GM12864 (cell line): ENCODE measurements at regions not wholly inside any gene's neighbourhood (a gene's known extent, or its start where the extent isn't known, plus 50 kb on each side); places are given as distances from the start of the nearest gene placed in this dataset.

Experiments
- DNase-seq: peaks from one replicate; pipeline ENCODE4 v3.0.0-alpha.2; 2011; ENCODE audit warnings: low read depth
- H3K4me3 ChIP-seq: 2 replicates; pipeline ENCODE4 v1.5.1; 2011; ENCODE audit warnings: mild to moderate bottlenecking, low read depth, low read length, control low read depth
- TF ChIP-seq, protein P1 (sequence below): IDR thresholded peaks from 2 replicates; pipeline ENCODE4 v1.5.1; 2011; ENCODE audit warnings: low read depth, mild to moderate bottlenecking, moderate library complexity, low read length, control low read depth, inconsistent platforms; ENCODE audit errors: missing control alignments

DNA sequence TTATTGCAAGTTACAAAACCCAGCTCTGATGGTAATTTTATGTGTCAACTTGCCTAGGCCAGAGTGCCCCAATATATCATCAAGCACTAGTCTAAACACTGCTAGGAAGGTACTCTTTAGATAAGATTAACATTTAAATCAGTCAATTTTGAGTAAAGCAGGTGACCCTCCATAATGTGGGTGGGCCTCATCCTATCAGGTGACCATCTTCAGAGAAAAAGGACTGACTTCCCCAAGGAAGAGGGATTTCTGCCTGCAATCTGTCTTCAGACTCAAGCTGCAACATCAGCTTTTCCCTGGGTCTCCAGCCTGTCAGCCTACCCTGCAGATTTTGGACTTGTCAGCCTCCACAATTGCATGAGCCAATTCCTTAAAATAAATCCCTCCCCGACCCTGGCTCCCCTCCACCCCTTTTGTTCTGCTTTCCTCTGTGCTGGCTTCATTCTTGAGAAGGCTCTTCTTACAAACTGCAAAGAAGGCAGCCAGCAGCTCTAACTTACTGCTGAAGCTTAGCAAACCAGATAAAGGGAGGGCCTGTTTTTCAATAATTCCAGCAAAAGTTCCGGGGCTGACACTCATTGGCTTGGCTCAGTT, 56.4 kb upstream of the RUNX3 start:
- TF ChIP-seq, protein P1, sequence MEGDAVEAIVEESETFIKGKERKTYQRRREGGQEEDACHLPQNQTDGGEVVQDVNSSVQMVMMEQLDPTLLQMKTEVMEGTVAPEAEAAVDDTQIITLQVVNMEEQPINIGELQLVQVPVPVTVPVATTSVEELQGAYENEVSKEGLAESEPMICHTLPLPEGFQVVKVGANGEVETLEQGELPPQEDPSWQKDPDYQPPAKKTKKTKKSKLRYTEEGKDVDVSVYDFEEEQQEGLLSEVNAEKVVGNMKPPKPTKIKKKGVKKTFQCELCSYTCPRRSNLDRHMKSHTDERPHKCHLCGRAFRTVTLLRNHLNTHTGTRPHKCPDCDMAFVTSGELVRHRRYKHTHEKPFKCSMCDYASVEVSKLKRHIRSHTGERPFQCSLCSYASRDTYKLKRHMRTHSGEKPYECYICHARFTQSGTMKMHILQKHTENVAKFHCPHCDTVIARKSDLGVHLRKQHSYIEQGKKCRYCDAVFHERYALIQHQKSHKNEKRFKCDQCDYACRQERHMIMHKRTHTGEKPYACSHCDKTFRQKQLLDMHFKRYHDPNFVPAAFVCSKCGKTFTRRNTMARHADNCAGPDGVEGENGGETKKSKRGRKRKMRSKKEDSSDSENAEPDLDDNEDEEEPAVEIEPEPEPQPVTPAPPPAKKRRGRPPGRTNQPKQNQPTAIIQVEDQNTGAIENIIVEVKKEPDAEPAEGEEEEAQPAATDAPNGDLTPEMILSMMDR: no peak
- no peak overlapping the region for H3K4me3 ChIP-seq

DNA sequence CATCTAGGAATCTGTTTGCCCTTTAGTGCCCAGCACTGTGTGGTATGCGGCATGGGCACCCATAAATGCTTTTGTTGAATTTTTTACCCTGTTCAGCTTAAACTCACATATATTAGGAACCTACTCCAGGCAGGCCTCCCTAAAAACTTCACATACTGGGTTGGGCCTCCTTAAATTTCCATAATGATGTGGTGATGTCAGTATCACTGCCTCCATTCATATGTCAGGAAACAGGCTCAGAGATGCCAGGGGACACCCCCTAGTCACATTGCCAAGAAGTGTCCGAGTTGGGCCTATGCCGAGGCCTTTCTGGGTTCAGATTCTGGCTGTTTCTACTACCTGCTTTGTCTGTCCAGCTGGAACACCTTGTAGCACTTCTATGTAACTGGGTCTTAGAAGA, 55.7 kb upstream of the RUNX3 start:
- TF ChIP-seq, protein P1: no peak
- no peak for DNase-seq
- H3K4me3 ChIP-seq: no peak overlapping the region

More for the DNA sequence above, 56.4 kb upstream of the RUNX3 start:
- no peak for DNase-seq

DNA sequence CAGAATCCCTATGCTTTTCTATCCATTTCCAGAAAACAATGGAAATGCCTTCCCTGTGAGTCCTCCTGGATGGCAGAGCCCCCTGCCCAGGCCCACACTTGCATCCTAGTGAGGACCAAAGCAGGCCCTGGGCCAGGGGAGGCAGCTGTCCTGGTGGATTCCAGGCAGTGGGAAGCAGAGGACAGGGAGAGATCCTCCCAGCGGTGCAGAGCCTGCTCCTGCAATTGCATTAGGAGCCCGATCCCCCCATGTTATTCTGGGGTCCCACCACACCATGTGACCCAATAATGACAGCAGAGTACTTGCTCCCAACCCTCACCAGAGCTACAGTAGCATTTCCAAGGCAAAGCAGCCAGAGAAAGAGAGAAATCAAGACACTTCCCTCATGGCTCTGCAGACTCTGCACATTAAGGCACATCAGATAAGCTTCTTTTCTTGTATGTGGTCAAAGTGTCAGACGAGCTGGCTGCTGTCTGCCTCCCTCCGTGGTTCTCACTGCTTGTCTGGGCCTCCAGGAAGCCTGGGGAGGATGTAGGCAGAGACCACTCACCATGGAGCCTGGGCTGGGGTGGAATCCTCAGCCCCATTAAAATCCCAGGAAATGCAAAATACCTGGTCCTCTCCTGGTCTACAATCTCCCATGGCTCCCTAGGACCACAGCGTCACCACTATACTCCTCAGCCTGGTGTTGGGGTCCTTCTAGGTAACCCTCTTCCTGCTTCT, 54.9 kb upstream of the RUNX3 start:
- TF ChIP-seq, protein P1: no peak
- DNase-seq: no peak

DNA sequence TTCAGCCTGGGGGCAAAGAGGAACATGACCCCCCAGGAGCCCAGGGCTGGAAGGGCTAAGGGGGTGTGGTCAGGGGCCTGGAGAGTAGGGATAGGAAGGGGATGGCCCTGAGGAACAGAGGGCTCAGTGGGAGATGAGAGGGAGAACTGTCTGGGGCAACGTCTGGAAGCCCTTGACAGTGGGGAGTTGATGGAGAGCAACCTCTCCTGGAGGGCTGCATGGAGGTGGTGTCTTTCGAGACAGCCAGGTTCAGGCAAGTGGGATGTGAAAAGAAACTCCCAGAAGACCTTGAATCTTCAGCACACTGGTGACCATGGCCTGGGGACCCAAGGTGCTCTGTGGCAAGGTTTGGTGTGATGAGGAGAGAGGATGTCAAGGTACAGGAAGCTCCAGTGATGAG, 54.2 kb upstream of the RUNX3 start:
- TF ChIP-seq, protein P1: no peak
- DNase-seq: no peak
- no peak overlapping the region for H3K4me3 ChIP-seq

More for the DNA sequence above, 54.9 kb upstream of the RUNX3 start:
- no peak overlapping the region for H3K4me3 ChIP-seq

DNA sequence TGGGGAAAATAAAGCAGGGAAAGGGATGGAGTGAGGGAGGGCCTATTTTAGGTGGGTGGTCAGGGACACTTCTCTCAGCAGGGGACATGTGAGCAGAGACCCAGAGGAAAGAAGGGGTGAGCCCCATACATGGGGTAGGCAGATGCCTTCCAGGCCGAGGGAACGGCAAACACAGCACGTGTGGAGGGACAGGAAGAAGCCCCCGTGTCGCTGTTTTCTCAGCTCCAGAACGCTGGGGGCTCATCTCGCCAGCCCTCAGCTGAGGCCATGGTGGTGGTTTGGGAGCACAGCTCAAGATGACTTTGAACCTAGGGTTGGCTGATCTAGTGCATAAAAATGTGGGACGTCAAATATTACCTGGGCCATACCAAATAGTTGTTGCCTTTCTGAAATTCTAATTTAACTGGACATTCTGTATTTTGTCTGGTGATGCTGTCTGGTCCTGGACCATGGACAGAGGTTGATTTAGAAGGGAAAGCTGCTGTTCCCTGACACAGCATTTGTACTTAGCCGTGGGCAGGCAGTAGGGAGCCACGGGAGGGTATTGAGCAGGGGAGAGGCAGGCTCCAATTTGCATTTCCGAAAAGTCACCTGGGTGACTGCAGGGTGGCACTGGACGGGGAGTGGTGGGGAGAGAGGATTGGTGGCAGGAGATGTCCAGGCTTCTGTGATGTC, 53.1 kb upstream of the RUNX3 start:
- H3K4me3 ChIP-seq: no peak overlapping the region
- DNase-seq: no peak
- TF ChIP-seq, protein P1: no peak

DNA sequence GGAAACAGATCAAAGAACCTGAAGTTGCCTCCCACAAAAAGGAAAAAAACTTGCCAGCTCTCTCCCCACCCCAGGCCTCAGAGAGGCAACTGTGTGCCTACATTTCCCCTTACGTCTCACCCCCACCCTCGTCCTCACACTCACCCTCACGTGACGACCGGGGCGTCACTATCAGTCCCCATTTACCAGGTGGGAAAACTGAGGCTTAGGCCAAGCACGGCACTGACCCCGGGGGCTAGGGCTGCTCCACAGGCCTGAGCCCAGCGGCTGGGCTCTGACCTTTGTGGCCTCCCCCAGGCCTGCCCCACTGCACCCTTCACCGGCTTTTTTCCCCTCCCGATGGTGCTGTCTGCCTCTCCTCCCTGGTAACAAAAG, 51.5 kb upstream of the RUNX3 start:
- no peak overlapping the region for H3K4me3 ChIP-seq
- DNase-seq: no peak
- TF ChIP-seq, protein P1: no peak
